Ureter (tissue), 1 donor: ENCODE measurements at regions not wholly inside any gene's neighbourhood (a gene's known extent, or its start where the extent isn't known, plus 50 kb on each side); places are given as distances from the start of the nearest gene placed in this dataset.
"Not testable (repeated sequence)": the region's sequence is repeated elsewhere in the genome, so short reads cannot be mapped to it uniquely, and the experiment has no call there.

Source experiments
- DNase-seq: peaks from one replicate; pipeline ENCODE4 v3.0.0-alpha.2; 2020; ENCODE audit warnings: low spot score
- donor health status: DM: yes; HTN: yes; CAD: no.

- not testable (repeated sequence) for DNase-seq
These were observed 327.7 kb downstream of the REEP3 start for GRCh38 chr10:63848871-63849270.

- DNase-seq: no peak
These were observed 341.7 kb downstream of the REEP3 start for GRCh38 chr10:63862860-63863259.

DNA sequence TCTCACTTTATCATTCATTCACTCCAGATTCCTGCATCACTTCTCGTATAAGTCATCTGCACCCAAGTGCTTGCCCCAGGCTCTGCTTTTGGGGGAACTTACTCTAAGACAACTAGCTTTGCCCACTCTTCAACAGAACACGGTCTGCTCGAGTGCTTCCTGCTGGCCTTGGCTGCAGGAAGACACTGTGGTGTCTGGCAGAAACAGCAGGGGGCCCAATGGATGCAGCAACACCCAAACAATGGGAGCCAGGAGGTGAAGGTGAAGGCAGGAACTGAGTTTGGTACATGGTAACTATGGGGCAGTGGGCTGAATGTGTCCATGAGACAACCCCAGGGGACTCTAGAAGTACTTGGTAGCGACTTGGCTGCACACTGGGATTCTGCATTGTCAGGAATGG, 344.0 kb downstream of the REEP3 start:
- no peak for DNase-seq

DNA sequence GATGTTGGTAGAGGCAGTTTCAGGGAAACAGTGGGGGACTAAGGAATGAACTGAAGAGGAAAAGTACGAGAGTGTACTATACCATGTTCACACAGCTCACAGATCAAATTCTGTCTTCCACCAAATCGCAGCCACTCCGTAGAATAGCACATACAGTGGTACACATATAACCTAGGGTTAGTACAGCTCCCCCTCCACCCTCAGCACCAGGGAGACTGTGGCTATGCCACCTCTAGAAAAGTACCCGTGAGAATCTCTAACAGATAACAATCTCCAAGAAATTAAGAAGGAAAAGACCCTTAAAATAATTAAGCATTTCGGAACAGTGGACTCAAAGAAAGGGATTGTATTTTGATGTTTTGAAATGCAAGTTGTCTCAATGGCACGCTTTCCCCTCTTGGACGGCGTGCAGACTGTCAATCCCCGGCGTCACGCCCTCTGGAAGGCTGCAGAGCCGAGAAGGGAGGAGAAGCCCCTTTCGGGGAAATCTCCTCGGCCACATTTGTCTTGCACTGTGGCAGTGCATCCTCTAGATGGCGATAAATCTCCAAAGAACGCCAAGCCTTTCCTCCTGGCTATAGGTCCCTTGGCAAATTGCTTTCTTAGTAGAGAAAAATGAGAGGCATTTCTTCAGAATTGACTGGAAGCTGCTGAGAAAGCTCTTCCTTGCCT, 345.0 kb downstream of the REEP3 start:
- peak; percentile 46 for DNase-seq

DNA sequence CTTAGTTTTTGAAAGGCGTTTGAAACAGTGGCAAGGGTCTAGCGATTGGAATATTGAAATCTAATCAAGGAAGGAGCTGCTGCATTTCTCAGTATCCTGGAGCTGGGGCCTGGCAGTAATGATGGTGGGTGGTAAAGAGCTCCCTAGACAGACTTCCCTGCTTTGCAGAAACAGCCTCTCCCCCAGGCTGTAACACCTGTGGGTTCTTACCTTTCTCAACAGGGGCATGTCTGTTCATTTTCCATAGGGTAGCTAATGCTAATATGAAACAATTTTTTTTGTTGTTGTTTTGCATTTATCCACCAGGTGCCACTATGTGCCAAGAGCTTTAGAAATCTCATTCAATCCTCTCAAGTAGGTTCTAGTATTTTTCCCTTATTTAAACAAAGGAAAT, 345.5 kb downstream of the REEP3 start:
- no peak for DNase-seq

DNA sequence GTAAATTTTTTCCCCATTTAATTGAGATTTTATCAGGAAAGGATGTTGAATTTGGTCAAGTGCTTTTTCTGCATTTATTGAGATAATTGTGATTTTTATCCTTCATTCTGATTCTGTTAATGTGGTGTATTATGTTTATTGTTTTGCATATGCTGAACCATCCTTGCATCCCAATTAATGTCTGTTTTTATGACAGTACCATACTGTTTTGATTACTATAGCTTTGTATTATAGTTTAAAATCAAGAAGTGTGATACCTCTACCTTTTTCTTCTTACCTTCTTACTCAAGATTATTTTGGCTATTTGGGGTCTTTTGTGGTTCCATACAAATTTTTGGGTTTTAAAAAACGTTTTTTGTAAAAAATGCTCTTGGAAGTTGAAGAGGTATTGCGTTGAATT, 357.2 kb downstream of the REEP3 start:
- DNase-seq: no peak

GRCh38 chr10:63883861-63884260, 362.7 kb downstream of the REEP3 start:
- DNase-seq: no peak

DNA sequence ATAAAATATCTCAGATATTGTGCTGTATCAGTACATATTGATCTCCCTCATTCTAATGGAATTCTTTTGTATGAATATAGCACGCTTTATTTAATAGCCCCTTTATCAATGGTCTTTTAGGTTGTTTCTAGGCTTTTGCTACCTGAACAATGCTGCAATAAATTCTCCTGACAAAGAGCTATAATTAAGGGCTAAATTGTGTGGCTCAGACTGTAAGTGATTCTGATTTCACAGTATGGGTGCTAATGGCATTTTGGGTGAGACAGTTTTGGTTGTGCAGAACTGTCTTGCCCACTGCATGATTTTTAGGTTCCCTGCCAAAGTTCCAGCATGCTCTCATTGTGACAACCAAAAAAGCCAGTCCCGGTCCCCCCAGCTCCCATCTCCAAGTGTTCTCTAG, 363.2 kb downstream of the REEP3 start:
- no peak for DNase-seq

- DNase-seq: no peak
These were observed 364.0 kb downstream of the REEP3 start for GRCh38 chr10:63885156-63885555.

GRCh38 chr10:63886281-63887022, 365.3 kb downstream of the REEP3 start:
- no peak for DNase-seq

DNA sequence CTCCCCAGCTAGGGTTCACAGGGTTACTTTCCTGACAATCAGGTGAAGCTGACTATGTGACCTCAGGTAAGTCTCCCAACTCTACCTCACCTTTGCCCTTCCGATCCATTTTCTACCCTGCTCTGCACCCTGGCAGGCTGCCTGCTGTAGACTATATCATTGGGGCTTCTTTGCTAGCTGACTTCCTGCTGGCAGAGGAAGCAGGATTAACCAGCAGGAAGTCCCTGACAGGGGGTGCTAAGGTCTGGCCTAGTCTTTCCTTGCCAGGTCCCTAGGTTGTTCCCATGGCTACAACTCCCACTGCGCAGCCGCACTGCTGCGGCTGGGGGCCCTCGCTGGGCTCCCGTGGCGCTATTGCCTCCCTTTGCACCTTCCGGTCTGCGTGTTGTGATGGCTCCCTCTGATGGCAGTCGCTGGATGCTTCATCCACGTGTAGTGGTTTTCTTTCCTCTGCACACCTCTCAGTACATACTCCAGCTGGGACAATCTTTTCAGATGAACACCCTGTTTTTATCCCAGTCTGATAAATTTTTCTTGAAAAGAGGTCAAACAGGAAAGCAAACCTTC, 365.9 kb downstream of the REEP3 start:
- DNase-seq: no peak

DNA sequence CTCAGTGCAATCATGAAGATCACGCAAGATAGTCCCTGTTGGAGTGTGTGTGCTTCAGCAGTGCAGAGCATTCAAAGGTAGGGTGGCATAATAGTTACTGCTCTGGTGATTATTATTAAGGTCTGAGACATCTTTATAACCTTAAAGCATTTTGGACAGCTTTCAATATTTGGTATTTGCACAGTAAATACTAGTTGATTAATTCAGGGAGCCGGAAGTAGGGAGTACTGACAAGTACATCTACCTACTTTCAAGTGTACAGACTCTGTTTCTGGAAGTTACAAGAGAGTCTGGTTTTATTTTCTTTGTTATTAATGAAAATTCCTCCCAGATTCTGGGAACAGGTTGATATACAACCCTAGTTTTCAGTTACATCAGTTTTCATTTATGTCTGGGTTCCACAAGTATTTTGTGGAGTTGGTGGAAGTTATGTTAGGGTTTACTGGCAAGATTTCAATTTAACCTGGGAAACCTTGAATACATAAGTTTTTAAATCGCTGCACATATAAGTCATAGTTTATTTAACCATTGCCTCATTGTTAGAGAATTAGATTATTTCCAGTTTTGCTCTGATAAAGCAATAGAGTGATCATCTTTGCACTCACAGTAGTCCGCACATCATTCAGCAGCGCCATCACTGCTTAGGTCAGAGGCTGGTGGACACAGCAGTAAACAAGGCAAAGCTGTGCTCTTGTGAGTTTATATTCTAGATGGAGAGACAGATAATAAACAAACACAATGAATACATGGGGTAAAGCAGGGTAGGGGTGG, 366.6 kb downstream of the REEP3 start:
- no peak for DNase-seq

DNA sequence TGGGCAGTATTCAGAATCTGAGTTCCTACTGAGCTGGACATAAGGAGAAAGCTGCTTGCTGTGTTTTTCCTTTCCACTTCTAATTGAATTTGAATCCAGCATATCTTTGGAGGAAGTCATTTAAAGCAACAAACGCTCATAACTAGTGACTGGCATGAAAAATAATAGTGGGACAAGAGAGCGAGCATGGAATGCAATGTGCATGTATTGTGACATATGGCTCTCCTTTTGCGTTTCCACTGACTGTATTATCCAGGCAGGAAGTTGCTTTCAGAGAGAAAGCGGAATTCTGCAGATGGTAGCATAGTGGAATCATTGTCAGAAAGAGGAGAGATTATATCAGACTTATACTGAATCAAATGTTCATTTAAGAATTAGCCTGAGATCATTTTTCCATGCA, 368.6 kb downstream of the REEP3 start:
- no peak for DNase-seq

GRCh38 chr10:63896992-63897391, 375.8 kb downstream of the REEP3 start:
- DNase-seq: no peak

GRCh38 chr10:63899673-63900300, 378.6 kb downstream of the REEP3 start:
- no peak for DNase-seq

- DNase-seq: no peak
These were observed 380.0 kb downstream of the REEP3 start for GRCh38 chr10:63901228-63901627.

DNA sequence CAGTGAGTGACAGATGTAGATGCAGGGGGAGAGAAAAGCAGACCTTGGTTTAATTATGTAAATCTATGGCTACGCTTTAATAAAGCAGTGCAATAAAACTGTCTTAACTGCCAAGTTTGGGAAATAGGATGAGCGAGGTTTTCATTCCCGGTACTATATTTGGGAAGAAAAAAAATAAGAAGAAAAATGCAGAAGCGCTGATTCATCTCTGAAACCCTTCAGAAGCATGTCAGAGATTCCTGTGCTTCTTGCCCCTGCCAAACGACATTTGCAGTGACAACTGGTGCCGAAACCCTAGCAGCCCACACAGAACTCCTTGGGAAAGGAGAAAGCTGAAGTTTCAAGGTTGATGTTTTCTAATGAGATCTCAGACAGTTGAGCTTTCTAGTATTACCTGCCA, 380.7 kb downstream of the REEP3 start:
- no peak for DNase-seq

DNA sequence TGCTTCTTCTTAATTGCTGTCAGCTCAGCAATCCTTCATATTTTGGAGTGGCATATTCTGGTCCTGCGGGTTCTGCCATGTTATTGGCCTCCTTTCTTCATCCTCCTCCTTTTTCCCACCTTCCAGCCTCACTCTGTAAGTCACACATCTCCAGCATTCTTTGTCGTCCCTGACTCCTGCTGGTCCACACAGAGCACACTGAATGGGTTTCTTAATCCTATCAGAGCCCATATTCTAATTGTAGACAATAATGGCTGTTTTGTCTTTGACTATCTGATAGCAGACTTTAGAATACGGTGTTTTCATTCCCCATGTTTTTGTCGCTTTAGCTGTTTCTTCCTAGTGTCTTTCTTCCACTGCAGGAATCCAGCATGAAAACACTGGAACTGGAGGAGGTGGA, 389.6 kb downstream of the REEP3 start:
- DNase-seq: no peak

DNA sequence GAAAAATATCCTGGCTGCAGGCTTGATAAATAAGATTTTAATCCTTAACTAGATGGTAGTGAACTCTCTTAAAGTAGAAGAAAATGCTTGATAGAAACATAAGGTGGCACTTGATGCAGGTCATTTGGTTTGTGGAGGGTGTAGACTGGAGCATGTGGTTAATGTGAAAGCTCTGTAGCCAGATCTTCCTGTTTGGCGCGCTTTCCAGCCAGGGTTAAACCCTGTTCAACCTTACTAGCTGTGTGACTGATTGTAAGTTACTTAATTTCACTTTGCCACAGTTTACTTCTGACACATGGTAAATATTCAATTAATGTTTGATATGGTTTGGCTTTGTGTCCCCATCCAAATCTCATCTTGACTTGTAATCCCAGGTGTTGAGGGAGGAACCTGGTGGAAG, 394.0 kb downstream of the REEP3 start:
- DNase-seq: no peak

GRCh38 chr10:63917363-63917762, 396.2 kb downstream of the REEP3 start:
- no peak for DNase-seq

GRCh38 chr10:63919575-63920279, 398.5 kb downstream of the REEP3 start:
- no peak for DNase-seq
